ENCODE measurements at regions not wholly inside any gene's neighbourhood (a gene's known extent, or its start where the extent isn't known, plus 50 kb on each side); places are given as distances from the start of the nearest gene placed in this dataset.

DNA sequence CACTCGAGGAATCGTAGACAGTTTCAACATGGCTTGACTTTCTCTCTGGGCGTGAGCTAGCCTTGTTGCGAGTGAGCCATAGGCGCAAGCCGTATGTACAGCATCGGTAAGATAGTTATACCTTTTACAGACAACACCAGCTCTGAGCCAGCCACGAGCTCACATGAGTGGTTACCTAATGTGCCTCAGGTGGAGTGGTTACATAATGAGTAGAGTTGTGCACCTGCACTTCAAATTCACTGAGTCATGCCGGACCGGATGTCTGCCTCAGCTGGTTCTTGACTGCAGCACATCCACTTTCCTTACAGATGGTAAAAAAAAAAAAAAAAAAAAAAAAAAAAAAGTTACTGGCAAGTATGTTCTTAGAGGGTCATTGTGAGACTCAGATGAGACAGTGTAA lies 360.4 kb upstream of the NR5A2 start:
- Histone ChIP-seq H3K36me3 (ENCODE audit: control insufficient read depth, insufficient read depth, low read length) (no peaks in the 10 kb centered on the region), H3K4me1 (ENCODE audit: control insufficient read depth, insufficient read depth, low read length) (no peaks in the 10 kb centered on the region), H3K9ac (ENCODE audit: extremely low read depth, low read length, poor library complexity, severe bottlenecking) (no peak overlapping the region), H3K27ac (ENCODE audit: low read depth, low read length) (no peak overlapping the region), H3K4me3 (ENCODE audit: low read length) (no peak overlapping the region), H3K27me3 (ENCODE audit: control insufficient read depth, insufficient read depth, low read length, poor library complexity, severe bottlenecking) (no peaks in the 10 kb centered on the region), H3K9me3 (ENCODE audit: control insufficient read depth, low read length) (no peaks in the 10 kb centered on the region)
- no peak overlapping the region for H3K4me3 Mint-ChIP-seq
- H3K27me3 Mint-ChIP-seq (ENCODE audit: insufficient read depth), result no peaks in the 10 kb centered on the region
- H3K36me3 Mint-ChIP-seq (ENCODE audit: low read depth), result no peaks in the 10 kb centered on the region
- H3K9me3 Mint-ChIP-seq, result no peaks in the 10 kb centered on the region
- TF ChIP-seq, protein P1, sequence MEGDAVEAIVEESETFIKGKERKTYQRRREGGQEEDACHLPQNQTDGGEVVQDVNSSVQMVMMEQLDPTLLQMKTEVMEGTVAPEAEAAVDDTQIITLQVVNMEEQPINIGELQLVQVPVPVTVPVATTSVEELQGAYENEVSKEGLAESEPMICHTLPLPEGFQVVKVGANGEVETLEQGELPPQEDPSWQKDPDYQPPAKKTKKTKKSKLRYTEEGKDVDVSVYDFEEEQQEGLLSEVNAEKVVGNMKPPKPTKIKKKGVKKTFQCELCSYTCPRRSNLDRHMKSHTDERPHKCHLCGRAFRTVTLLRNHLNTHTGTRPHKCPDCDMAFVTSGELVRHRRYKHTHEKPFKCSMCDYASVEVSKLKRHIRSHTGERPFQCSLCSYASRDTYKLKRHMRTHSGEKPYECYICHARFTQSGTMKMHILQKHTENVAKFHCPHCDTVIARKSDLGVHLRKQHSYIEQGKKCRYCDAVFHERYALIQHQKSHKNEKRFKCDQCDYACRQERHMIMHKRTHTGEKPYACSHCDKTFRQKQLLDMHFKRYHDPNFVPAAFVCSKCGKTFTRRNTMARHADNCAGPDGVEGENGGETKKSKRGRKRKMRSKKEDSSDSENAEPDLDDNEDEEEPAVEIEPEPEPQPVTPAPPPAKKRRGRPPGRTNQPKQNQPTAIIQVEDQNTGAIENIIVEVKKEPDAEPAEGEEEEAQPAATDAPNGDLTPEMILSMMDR (conservative IDR thresholded peaks at IDR 0.05), result no peak
- H3K27ac Mint-ChIP-seq, result no peak overlapping the region
- no peak for DNase-seq
- WGBS, 2 experiments (ENCODE audit: insufficient coverage in 1 of 2, insufficient read length in 1 of 2), result 96 to 99% methylated on average over 8 to 10 of the region's 10 CpGs
- H3K4me1 Mint-ChIP-seq, result no peaks in the 10 kb centered on the region

DNA sequence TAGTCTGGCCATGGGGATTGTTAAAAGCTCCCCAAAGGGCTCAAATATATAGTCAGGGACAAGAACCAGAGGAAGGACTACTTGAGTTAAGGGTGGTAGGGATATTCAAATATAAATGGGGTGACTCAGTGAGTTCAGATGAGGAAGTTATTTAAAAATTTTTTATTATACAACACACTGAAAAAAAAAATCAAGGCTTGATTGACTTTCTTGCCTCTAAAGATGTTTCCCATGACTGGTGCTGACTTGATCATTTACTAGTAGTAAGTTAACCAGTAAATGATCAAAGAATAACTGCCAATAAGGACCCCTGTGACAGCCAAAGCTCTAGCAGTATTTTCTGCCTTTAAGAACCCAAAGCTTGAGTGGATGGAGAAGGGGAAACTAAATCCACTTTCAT lies 357.6 kb upstream of the NR5A2 start:
- no peaks in the 10 kb centered on the region for H3K4me1 Mint-ChIP-seq
- H3K27me3 ChIP-seq (ENCODE audit: control insufficient read depth, insufficient read depth, low read length, poor library complexity, severe bottlenecking), result no peaks in the 10 kb centered on the region
- no peak overlapping the region for H3K4me3 Mint-ChIP-seq
- H3K36me3 ChIP-seq (ENCODE audit: control insufficient read depth, insufficient read depth, low read length), result no peaks in the 10 kb centered on the region
- no peak overlapping the region for H3K27ac ChIP-seq (ENCODE audit: low read depth, low read length)
- H3K27me3 Mint-ChIP-seq (ENCODE audit: insufficient read depth), result no peaks in the 10 kb centered on the region
- H3K9me3 Mint-ChIP-seq, result no peaks in the 10 kb centered on the region
- no peaks in the 10 kb centered on the region for H3K9me3 ChIP-seq (ENCODE audit: control insufficient read depth, low read length)
- TF ChIP-seq, protein P1 (conservative IDR thresholded peaks at IDR 0.05), result no peak
- H3K4me1 ChIP-seq (ENCODE audit: control insufficient read depth, insufficient read depth, low read length), result no peaks in the 10 kb centered on the region
- no peak overlapping the region for H3K9ac ChIP-seq (ENCODE audit: extremely low read depth, low read length, poor library complexity, severe bottlenecking)
- no peaks in the 10 kb centered on the region for H3K36me3 Mint-ChIP-seq (ENCODE audit: low read depth)
- H3K4me3 ChIP-seq (ENCODE audit: low read length), result no peak overlapping the region
- H3K27ac Mint-ChIP-seq, result no peak overlapping the region
- no peak for DNase-seq

DNA sequence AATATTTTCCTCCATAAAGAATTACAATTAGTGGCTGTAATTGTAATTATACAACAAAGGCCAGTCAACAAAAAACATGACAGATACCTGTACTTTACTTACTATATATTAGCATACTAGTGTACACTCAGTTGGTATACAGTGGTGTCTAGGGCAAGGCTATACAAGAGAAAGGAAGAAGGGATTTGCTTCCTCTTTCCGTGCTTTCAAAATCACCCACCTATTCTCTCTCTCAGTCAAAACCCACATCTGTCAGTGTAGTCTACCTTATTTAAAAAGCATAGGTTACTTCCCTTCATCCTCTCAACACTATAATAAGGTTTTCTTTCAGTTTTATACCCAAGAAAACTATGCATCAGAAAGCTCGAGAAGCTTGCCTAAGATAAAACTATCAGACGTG lies 355.8 kb upstream of the NR5A2 start:
- Histone ChIP-seq H3K36me3 (ENCODE audit: control insufficient read depth, insufficient read depth, low read length) (no peaks in the 10 kb centered on the region), H3K27ac (ENCODE audit: low read depth, low read length) (no peak overlapping the region), H3K9me3 (ENCODE audit: control insufficient read depth, low read length) (no peaks in the 10 kb centered on the region), H3K4me1 (ENCODE audit: control insufficient read depth, insufficient read depth, low read length) (no peaks in the 10 kb centered on the region), H3K4me3 (ENCODE audit: low read length) (no peak overlapping the region), H3K9ac (ENCODE audit: extremely low read depth, low read length, poor library complexity, severe bottlenecking) (no peak overlapping the region), H3K27me3 (ENCODE audit: control insufficient read depth, insufficient read depth, low read length, poor library complexity, severe bottlenecking) (no peaks in the 10 kb centered on the region)
- Mint-ChIP-seq H3K4me1 (no peaks in the 10 kb centered on the region), H3K9me3 (no peaks in the 10 kb centered on the region), H3K36me3 (ENCODE audit: low read depth) (no peaks in the 10 kb centered on the region), H3K27ac (no peak overlapping the region), H3K4me3 (no peak overlapping the region), H3K27me3 (ENCODE audit: insufficient read depth) (no peaks in the 10 kb centered on the region)
- TF ChIP-seq, protein P1 (conservative IDR thresholded peaks at IDR 0.05), result no peak
- no peak for DNase-seq
- 95 to 100% methylated on average over 2 to 3 of the region's 3 CpGs for WGBS, 2 experiments (ENCODE audit: insufficient coverage in 1 of 2, insufficient read length in 1 of 2)

Data from endodermal cell (in vitro differentiated cells).